ENCODE measurements at regions not wholly inside any gene's neighbourhood (a gene's known extent, or its start where the extent isn't known, plus 50 kb on each side); places are given as distances from the start of the nearest gene placed in this dataset.

DNA sequence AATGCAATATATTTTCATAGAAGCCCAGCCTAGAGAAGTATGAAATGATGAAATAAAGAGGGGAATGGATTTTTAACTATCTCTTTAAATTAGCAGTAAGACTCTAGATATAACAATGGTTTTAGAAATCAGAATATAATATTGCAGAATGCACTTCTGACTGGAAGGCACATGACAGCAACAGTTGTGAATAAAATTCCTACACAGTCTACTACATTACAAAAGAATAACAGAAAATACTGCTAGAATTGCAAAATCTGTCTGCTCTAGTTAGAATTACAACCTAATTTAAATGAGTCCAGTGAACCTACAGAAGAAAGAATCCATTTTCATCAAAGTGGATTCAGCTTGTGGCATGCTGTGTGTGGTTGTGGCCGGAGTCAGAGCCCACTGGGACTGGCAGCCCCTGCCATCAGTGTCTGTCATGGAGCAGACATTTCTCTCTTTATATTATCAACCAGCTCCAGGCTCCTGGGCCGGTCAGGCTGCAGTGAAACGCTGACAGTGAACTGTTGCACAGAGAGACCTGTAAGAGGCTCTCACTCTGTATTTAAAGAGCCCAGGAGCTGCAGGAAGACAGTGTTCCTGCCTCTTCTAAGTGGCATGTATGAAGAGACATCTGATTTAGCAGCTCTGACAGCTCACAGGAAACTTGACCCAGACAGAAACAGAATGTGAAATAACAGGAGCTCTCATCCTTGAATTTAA lies 1523.8 kb upstream of the CADM2 start:
- DNase-seq (ENCODE audit: low spot score), result no peak
- BruUV-seq (replicated peaks), result no TSS peak
- H4K20me1 ChIP-seq (ENCODE audit: insufficient read depth, low read length), result no peaks in the 10 kb centered on the region
- H3K4me1 ChIP-seq (ENCODE audit: insufficient read depth, low read length, poor library complexity, severe bottlenecking), result no peaks in the 10 kb centered on the region
- no peaks in the 10 kb centered on the region for H3K36me3 ChIP-seq (ENCODE audit: insufficient read depth, low read length)
- H2AFZ ChIP-seq (ENCODE audit: low read length), result no peak overlapping the region
- H3K4me2 ChIP-seq (ENCODE audit: low read length), result peak overlapping the region; percentile 11; the same call in 1 of the 2 replicates
- H3K27ac ChIP-seq (ENCODE audit: low read depth, low read length, poor library complexity, severe bottlenecking), result no peak overlapping the region
- no peak overlapping the region for H3K4me3 ChIP-seq (ENCODE audit: low read depth, low read length, poor library complexity, severe bottlenecking)
- no peak for TF ChIP-seq EZH2phosphoT487 (IDR thresholded peaks at IDR 0.05; ENCODE audit: borderline replicate concordance, low read depth, low read length)
- TF ChIP-seq, protein P1, sequence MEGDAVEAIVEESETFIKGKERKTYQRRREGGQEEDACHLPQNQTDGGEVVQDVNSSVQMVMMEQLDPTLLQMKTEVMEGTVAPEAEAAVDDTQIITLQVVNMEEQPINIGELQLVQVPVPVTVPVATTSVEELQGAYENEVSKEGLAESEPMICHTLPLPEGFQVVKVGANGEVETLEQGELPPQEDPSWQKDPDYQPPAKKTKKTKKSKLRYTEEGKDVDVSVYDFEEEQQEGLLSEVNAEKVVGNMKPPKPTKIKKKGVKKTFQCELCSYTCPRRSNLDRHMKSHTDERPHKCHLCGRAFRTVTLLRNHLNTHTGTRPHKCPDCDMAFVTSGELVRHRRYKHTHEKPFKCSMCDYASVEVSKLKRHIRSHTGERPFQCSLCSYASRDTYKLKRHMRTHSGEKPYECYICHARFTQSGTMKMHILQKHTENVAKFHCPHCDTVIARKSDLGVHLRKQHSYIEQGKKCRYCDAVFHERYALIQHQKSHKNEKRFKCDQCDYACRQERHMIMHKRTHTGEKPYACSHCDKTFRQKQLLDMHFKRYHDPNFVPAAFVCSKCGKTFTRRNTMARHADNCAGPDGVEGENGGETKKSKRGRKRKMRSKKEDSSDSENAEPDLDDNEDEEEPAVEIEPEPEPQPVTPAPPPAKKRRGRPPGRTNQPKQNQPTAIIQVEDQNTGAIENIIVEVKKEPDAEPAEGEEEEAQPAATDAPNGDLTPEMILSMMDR (conservative IDR thresholded peaks at IDR 0.05; ENCODE audit: low read length), result no peak
- POLR2A ChIA-PET, result no interaction called here
- no peaks in the 10 kb centered on the region for H3K9me2 ChIP-seq (ENCODE audit: insufficient read depth, low read length)
- CTCF ChIA-PET (ENCODE audit: unreplicated experiment), result no interaction called here
- intact Hi-C loops (cut with micrococcal nuclease; ENCODE audit: unreplicated experiment), result no loop called here
- no peaks in the 10 kb centered on the region for H3K9me3 ChIP-seq (ENCODE audit: low read length)
- H3K79me2 ChIP-seq (ENCODE audit: insufficient read depth, low read depth, low read length), result no peaks in the 10 kb centered on the region

- POLR2A ChIA-PET, result no interaction called here
- CTCF ChIA-PET (ENCODE audit: unreplicated experiment), result no interaction called here
- Histone ChIP-seq H3K4me2 (ENCODE audit: low read length) (no peak overlapping the region), H3K9me3 (ENCODE audit: low read length) (no peaks in the 10 kb centered on the region), H3K9me2 (ENCODE audit: insufficient read depth, low read length) (no peaks in the 10 kb centered on the region), H2AFZ (ENCODE audit: low read length) (no peak overlapping the region), H3K27ac (ENCODE audit: low read depth, low read length, poor library complexity, severe bottlenecking) (no peak overlapping the region), H4K20me1 (ENCODE audit: insufficient read depth, low read length) (no peaks in the 10 kb centered on the region), H3K79me2 (ENCODE audit: insufficient read depth, low read depth, low read length) (no peaks in the 10 kb centered on the region), H3K4me3 (ENCODE audit: low read depth, low read length, poor library complexity, severe bottlenecking) (no peak overlapping the region), H3K36me3 (ENCODE audit: insufficient read depth, low read length) (no peaks in the 10 kb centered on the region), H3K4me1 (ENCODE audit: insufficient read depth, low read length, poor library complexity, severe bottlenecking) (no peaks in the 10 kb centered on the region)
- TF ChIP-seq, protein P1 (conservative IDR thresholded peaks at IDR 0.05; ENCODE audit: low read length), result no peak
- TF ChIP-seq EZH2phosphoT487 (IDR thresholded peaks at IDR 0.05; ENCODE audit: borderline replicate concordance, low read depth, low read length), result no peak
- DNase-seq (ENCODE audit: low spot score), result no peak
- intact Hi-C loops (cut with micrococcal nuclease; ENCODE audit: unreplicated experiment), result no loop called here
- no TSS peak for BruUV-seq (replicated peaks)
These were observed 1520.6 kb upstream of the CADM2 start for GRCh38 chr3:83438188-83438587.

DNA sequence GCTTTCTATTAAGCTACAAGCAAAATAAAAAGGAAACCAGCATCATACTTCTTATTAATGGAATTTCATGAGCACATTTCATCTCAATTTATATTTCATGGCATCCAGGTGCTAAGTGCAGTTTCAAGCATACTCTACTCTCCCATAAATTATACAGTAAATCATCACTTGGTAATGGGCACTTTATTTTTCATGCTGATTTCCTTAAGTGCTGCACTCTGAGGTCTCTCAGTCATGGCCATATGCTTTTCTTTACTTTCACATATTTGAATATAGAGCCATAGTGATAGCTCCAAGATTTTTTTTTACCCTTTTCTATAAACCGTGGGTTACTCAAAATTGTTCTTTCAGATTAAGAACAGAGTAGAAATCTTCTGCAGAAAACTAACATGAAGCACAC lies 1505.7 kb upstream of the CADM2 start:
- TF ChIP-seq EZH2phosphoT487 (IDR thresholded peaks at IDR 0.05; ENCODE audit: borderline replicate concordance, low read depth, low read length), result no peak
- TF ChIP-seq, protein P1 (conservative IDR thresholded peaks at IDR 0.05; ENCODE audit: low read length), result no peak
- ChIA-PET POLR2A (no interaction called here), CTCF (ENCODE audit: unreplicated experiment) (no interaction called here)
- Histone ChIP-seq H3K79me2 (ENCODE audit: insufficient read depth, low read depth, low read length) (no peaks in the 10 kb centered on the region), H3K4me1 (ENCODE audit: insufficient read depth, low read length, poor library complexity, severe bottlenecking) (no peaks in the 10 kb centered on the region), H3K9me3 (ENCODE audit: low read length) (no peaks in the 10 kb centered on the region), H3K36me3 (ENCODE audit: insufficient read depth, low read length) (no peaks in the 10 kb centered on the region), H2AFZ (ENCODE audit: low read length) (no peak overlapping the region), H3K4me3 (ENCODE audit: low read depth, low read length, poor library complexity, severe bottlenecking) (no peak overlapping the region), H4K20me1 (ENCODE audit: insufficient read depth, low read length) (no peaks in the 10 kb centered on the region), H3K27ac (ENCODE audit: low read depth, low read length, poor library complexity, severe bottlenecking) (no peak overlapping the region), H3K4me2 (ENCODE audit: low read length) (no peak overlapping the region), H3K9me2 (ENCODE audit: insufficient read depth, low read length) (no peaks in the 10 kb centered on the region)
- BruUV-seq (replicated peaks), result no TSS peak
- intact Hi-C loops (cut with micrococcal nuclease; ENCODE audit: unreplicated experiment), result no loop called here
- DNase-seq (ENCODE audit: low spot score), result no peak

All from OCI-LY7 (cell line).